A549 (cell line): ENCODE measurements at regions not wholly inside any gene's neighbourhood (a gene's known extent, or its start where the extent isn't known, plus 50 kb on each side); places are given as distances from the start of the nearest gene placed in this dataset.

Source experiments
- ATAC-seq, 2 experiments: fragments of 200-7000 bp in 1 of 2; fragments of >200 bp in 1 of 2; cut with Nextera tagmentation in 1 of 2; cut with Tn5 transposase in 1 of 2; 3 replicates each; pipeline versions ENCODE4 v1.8.0 to v1.9.1; 2018 to 2020; ENCODE audit warnings: mild to moderate bottlenecking in 1 of 2, moderate library complexity in 1 of 2
- CTCF ChIA-PET: fragments of 300-600 bp; sonication (Branson Sonifier 250); formaldehyde crosslinking; extraction: SDS; loops from one replicate; lab custom pipeline; 2021; ENCODE audit warnings: antibody characterized with exemption, inconsistent platforms; lab: Yijun Ruan, JAX
- POLR2A ChIA-PET: fragments of 350-600 bp; formaldehyde crosslinking; extraction: SDS; loops from one replicate; lab custom pipeline; 2021; ENCODE audit warnings: antibody characterized with exemption, inconsistent platforms; lab: Yijun Ruan, JAX
- DNase-seq, 2 experiments: peaks; one replicate each; pipeline versions ENCODE4 v3.0.0 to v3.0.0-alpha.2; 2011 to 2016; ENCODE audit warnings: low read depth in 1 of 2, low spot score in 1 of 2
- FAIRE-seq: peaks from 2 replicates; lab custom pipeline; 2011; peaks lifted over from hg19 to GRCh38; lab: Jason Lieb, UNC
- H3K27ac ChIP-seq, 2 experiments: fragments of >200 bp; sonication (Bioruptor Twin); formaldehyde crosslinking; 3 replicates each; pipeline ENCODE4 v1.5.1; 2016 to 2017
- H3K4me1 ChIP-seq: fragments of >200 bp; sonication (Bioruptor Twin); formaldehyde crosslinking; 3 replicates; pipeline ENCODE4 v1.6.1; 2016
- H3K4me2 ChIP-seq: fragments of >200 bp; sonication (Bioruptor Twin); formaldehyde crosslinking; 3 replicates; pipeline ENCODE4 v1.6.1; 2016
- H3K4me3 ChIP-seq: fragments of >200 bp; sonication (Bioruptor Twin); formaldehyde crosslinking; 3 replicates; pipeline ENCODE4 v1.5.1; 2016
- H3K9me3 ChIP-seq: fragments of >200 bp; sonication (Bioruptor Twin); formaldehyde crosslinking; 3 replicates; pipeline ENCODE4 v1.6.1; 2016
- BCL3 ChIP-seq: fragments of >200 bp; sonication (Bioruptor Twin); formaldehyde crosslinking; IDR thresholded peaks from 3 replicates; pipeline ENCODE4 v1.6.1; 2016
- CBX8 ChIP-seq: fragments of 200-600 bp; sonication (generic); IDR thresholded peaks from 2 replicates; pipeline ENCODE4 v1.6.1; 2016
- CHD2 ChIP-seq: fragments of 150-350 bp; IDR thresholded peaks from 2 replicates; pipeline ENCODE4 v1.6.1; 2014; ENCODE audit warnings: low read length; ENCODE audit not compliant: partially characterized antibody
- FOSB ChIP-seq: fragments of 250-450 bp; sonication (Bioruptor Pico); IDR thresholded peaks from 2 replicates; pipeline ENCODE4 v1.5.0; 2020; ENCODE audit warnings: mild to moderate bottlenecking, moderate library complexity
- GATA3 ChIP-seq: IDR thresholded peaks from 2 replicates; pipeline ENCODE4 v1.6.1; 2012; ENCODE audit warnings: borderline replicate concordance
- HDAC2 ChIP-seq: fragments of 200-600 bp; sonication (generic); IDR thresholded peaks from 2 replicates; pipeline ENCODE4 v1.6.1; 2016
- HES2 ChIP-seq: fragments of >200 bp; sonication (Bioruptor Twin); formaldehyde crosslinking; IDR thresholded peaks from 2 replicates; pipeline ENCODE4 v1.6.1; 2016
- HOXA7 ChIP-seq: fragments of 250-450 bp; sonication (Bioruptor Pico); IDR thresholded peaks from 2 replicates; pipeline ENCODE4 v1.5.0; 2020; ENCODE audit warnings: mild to moderate bottlenecking, moderate library complexity
- HOXB5 ChIP-seq: fragments of 250-450 bp; sonication (Bioruptor Pico); IDR thresholded peaks from 2 replicates; pipeline ENCODE4 v1.5.0; 2020; ENCODE audit warnings: mild to moderate bottlenecking, moderate library complexity
- MAFK ChIP-seq: fragments of 450-650 bp; IDR thresholded peaks from 2 replicates; pipeline ENCODE4 v1.6.1; 2014; ENCODE audit not compliant: partially characterized antibody
- MAX ChIP-seq: IDR thresholded peaks from 2 replicates; pipeline ENCODE4 v1.6.1; 2012
- NFE2L2 ChIP-seq: fragments of 150-350 bp; conservative IDR thresholded peaks from 2 replicates; pipeline ENCODE4 v1.6.1; 2014; ENCODE audit warnings: low read length
- POLR2A ChIP-seq: IDR thresholded peaks from 2 replicates; pipeline ENCODE4 v1.6.1; 2012; ENCODE audit warnings: mild to moderate bottlenecking, low read length
- POLR2AphosphoS2 ChIP-seq: conservative IDR thresholded peaks from 2 replicates; pipeline ENCODE4 v1.6.1; 2012; ENCODE audit warnings: low read length, improper control_type of control experiment, inconsistent platforms
- RARB ChIP-seq: fragments of 250-450 bp; sonication (Bioruptor Pico); IDR thresholded peaks from 2 replicates; pipeline ENCODE4 v1.8.0; 2021; ENCODE audit warnings: mild to moderate bottlenecking, moderate library complexity
- RFX5 ChIP-seq: fragments of 450-650 bp; IDR thresholded peaks from 2 replicates; pipeline ENCODE4 v1.7.1; 2014; ENCODE audit warnings: antibody characterized with exemption, mild to moderate bottlenecking, moderate library complexity
- RNF2 ChIP-seq: fragments of 200-600 bp; sonication (generic); IDR thresholded peaks from 2 replicates; pipeline ENCODE4 v1.6.1; 2016; ENCODE audit warnings: low read depth, mild to moderate bottlenecking, antibody characterized with exemption, moderate library complexity, borderline replicate concordance
- SMC3 ChIP-seq: fragments of >200 bp; sonication (Bioruptor Twin); formaldehyde crosslinking; IDR thresholded peaks from 3 replicates; pipeline ENCODE4 v1.6.1; 2018; ENCODE audit warnings: inconsistent platforms
- TP53 ChIP-seq: fragments of 250-450 bp; sonication (Bioruptor Pico); IDR thresholded peaks from 2 replicates; pipeline ENCODE4 v1.5.0; 2021; ENCODE audit warnings: mild to moderate bottlenecking, moderate library complexity
- ZNF302 ChIP-seq: fragments of 250-450 bp; sonication (Bioruptor Pico); IDR thresholded peaks from 2 replicates; pipeline ENCODE4 v1.9.0; 2021; ENCODE audit warnings: inconsistent platforms, mild to moderate bottlenecking, moderate library complexity
- WGBS: methylation state at CpG from one replicate; pipeline ENCODE4 v1.1.6; 2017; ENCODE audit errors: missing lambda C conversion rate; 5-methylcytosine and 5-hydroxymethylcytosine counted together
- TF ChIP-seq, protein P1 (sequence below): fragments of >200 bp; sonication (Bioruptor Twin); formaldehyde crosslinking; IDR thresholded peaks from 3 replicates; pipeline ENCODE4 v1.5.1; 2016
- TF ChIP-seq, protein P2 (sequence below): fragments of 250-450 bp; sonication (Bioruptor Pico); IDR thresholded peaks from 2 replicates; pipeline ENCODE4 v1.5.0; 2020; ENCODE audit warnings: low read depth, mild to moderate bottlenecking, moderate library complexity

- TF ChIP-seq RNF2, result no peak
- no peak for TF ChIP-seq GATA3
- no peak for TF ChIP-seq BCL3
- TF ChIP-seq HES2, result no peak
- TF ChIP-seq MAFK, result no peak
- TF ChIP-seq TP53 (CRISPR knock-in tag), result no peak
These were observed 90.9 kb downstream of the FGF9 start (continued) for GRCh38 chr13:21761770-21762169.

DNA sequence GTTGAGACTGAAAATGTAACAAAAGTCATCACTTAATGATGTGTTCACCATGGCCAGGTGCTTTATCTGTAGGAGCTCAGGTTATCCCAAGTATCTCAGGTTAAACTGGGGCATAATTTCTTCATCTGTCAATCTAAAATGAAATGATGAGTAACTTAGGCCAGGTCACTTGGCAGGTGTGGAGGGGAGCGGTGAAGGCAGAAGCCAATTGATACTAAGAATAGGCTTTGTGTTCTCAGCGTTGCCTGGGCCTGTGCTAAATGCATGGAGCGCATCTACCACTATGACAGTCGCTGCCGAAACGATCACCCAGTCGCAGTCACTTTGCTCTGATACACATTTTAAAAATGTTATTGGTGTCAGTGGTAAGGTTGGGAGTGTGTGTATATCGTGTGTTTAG, 91.6 kb downstream of the FGF9 start:
- H3K27ac ChIP-seq, result no peak overlapping the region
- H3K4me1 ChIP-seq, result no peaks in the 10 kb centered on the region
- 66% methylated on average over 8 of the region's 8 CpGs for WGBS
- no peak overlapping the region for H3K4me3 ChIP-seq
- no peak for ATAC-seq
- TF ChIP-seq, protein P1, sequence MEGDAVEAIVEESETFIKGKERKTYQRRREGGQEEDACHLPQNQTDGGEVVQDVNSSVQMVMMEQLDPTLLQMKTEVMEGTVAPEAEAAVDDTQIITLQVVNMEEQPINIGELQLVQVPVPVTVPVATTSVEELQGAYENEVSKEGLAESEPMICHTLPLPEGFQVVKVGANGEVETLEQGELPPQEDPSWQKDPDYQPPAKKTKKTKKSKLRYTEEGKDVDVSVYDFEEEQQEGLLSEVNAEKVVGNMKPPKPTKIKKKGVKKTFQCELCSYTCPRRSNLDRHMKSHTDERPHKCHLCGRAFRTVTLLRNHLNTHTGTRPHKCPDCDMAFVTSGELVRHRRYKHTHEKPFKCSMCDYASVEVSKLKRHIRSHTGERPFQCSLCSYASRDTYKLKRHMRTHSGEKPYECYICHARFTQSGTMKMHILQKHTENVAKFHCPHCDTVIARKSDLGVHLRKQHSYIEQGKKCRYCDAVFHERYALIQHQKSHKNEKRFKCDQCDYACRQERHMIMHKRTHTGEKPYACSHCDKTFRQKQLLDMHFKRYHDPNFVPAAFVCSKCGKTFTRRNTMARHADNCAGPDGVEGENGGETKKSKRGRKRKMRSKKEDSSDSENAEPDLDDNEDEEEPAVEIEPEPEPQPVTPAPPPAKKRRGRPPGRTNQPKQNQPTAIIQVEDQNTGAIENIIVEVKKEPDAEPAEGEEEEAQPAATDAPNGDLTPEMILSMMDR, result no peak
- TF ChIP-seq FOSB (CRISPR knock-in tag) (no peak), BCL3 (no peak), GATA3 (no peak), RNF2 (no peak), RFX5 (no peak), ZNF302 (CRISPR knock-in tag) (no peak), HOXA7 (CRISPR knock-in tag) (no peak), SMC3 (no peak), RARB (CRISPR knock-in tag) (no peak)
- TF ChIP-seq, protein P2, sequence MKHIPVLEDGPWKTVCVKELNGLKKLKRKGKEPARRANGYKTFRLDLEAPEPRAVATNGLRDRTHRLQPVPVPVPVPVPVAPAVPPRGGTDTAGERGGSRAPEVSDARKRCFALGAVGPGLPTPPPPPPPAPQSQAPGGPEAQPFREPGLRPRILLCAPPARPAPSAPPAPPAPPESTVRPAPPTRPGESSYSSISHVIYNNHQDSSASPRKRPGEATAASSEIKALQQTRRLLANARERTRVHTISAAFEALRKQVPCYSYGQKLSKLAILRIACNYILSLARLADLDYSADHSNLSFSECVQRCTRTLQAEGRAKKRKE, result no peak
- TF ChIP-seq, all 56 proteins: peak for 0
- ChIA-PET POLR2A (no interaction called here), CTCF (no interaction called here)
- FAIRE-seq, result no peak
- Histone ChIP-seq H3K4me2 (no peak overlapping the region), H3K9me3 (no peaks in the 10 kb centered on the region)
- DNase-seq, result no peak

DNA sequence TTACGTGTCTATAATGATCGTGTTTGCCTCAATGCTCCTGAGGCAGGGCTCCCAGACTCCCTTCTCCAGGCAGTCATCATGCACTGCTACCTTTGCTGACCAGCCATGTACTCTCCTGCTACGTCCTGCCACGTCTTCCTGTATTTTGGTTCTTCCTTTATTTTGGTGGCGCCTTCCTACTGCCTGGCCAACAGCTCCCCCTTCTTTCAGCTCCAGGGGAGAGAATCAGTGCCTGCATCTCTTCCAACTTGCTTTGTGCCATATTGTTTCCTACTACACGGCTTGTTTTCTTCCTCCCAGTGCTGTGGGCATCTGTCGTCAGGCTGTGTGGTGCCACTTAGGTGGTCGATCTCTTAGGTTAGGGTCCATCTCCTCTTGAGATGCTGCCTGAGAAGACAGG, 96.2 kb downstream of the FGF9 start:
- ChIA-PET CTCF (no interaction called here), POLR2A (interaction anchor here (0.6 kb wide), 1 partner anchor 35 kb away, joined by 3 read pairs; no protein-coding TSS in a partner anchor)
- Histone ChIP-seq H3K27ac (no peak overlapping the region), H3K4me1 (no peaks in the 10 kb centered on the region), H3K4me3 (no peak overlapping the region), H3K9me3 (no peaks in the 10 kb centered on the region), H3K4me2 (no peak overlapping the region)
- no peak for DNase-seq
- WGBS, result 17% methylated on average over 8 of the region's 8 CpGs
- TF ChIP-seq ZNF302 (CRISPR knock-in tag) (no peak), CBX8 (no peak), CHD2 (no peak), MAX (no peak), HDAC2 (no peak), NFE2L2 (no peak), RARB (CRISPR knock-in tag) (no peak), POLR2A (no peak), BCL3 (no peak), HOXB5 (CRISPR knock-in tag) (no peak), POLR2AphosphoS2 (no peak)
- ATAC-seq, result no peak
- no peak for FAIRE-seq
